C4-2B (cell line): ENCODE measurements at regions not wholly inside any gene's neighbourhood (a gene's known extent, or its start where the extent isn't known, plus 50 kb on each side); places are given as distances from the start of the nearest gene placed in this dataset.

Experiments
- CTCF ChIP-seq: fragments of 450-650 bp; conservative IDR thresholded peaks from 2 replicates; pipeline ENCODE4 v1.5.1; 2017; ENCODE audit warnings: mild to moderate bottlenecking
- ZFX ChIP-seq: fragments of 450-650 bp; IDR thresholded peaks from 2 replicates; pipeline ENCODE4 v1.6.1; 2017

- TF ChIP-seq CTCF (no peak), ZFX (no peak)
Measured at GRCh38 chr6:65787787-65788186, 80.8 kb upstream of the EYS start.
